ENCODE measurements at regions not wholly inside any gene's neighbourhood (a gene's known extent, or its start where the extent isn't known, plus 50 kb on each side); places are given as distances from the start of the nearest gene placed in this dataset.
A peak's percentile ranks its signal among the peaks of the same experiment; 100 is the strongest.
"Not testable (repeated sequence)": the region's sequence is repeated elsewhere in the genome, so short reads cannot be mapped to it uniquely, and the experiment has no call there.

GRCh38 chr6:141877275-141877983 lies 255.3 kb upstream of the GJE1 start:
- no peaks in the 10 kb centered on the region for H3K36me3 ChIP-seq (ENCODE audit: low read depth)
- H3F3A ChIP-seq (ENCODE audit: insufficient read depth): no peaks in the 10 kb centered on the region
- in situ Hi-C loops (cut with MboI): no loop called here
- DNase-seq: no peak
- H3K4me1 ChIP-seq (ENCODE audit: insufficient read depth): no peaks in the 10 kb centered on the region; the same call in 1 of the 2 replicates
- no peak for TF ChIP-seq EZH2phosphoT487 (IDR thresholded peaks at IDR 0.05; ENCODE audit: insufficient read depth, low read depth)
- no peak overlapping the region for H3K27ac ChIP-seq
- 68 to 78% methylated on average over 2 of the region's 2 CpGs for WGBS, 2 experiments (ENCODE audit: low coverage in 1 of 2, low lambda C conversion rate in 2 of 2, missing lambda C conversion rate in 2 of 2)
- H4K20me1 ChIP-seq (ENCODE audit: insufficient read depth): no peaks in the 10 kb centered on the region
- H3K9me2 ChIP-seq (ENCODE audit: insufficient read depth): no peaks in the 10 kb centered on the region
- no peak overlapping the region for H3K4me3 ChIP-seq
- H3K79me2 ChIP-seq (ENCODE audit: insufficient read depth): no peaks in the 10 kb centered on the region
- no peaks in the 10 kb centered on the region for H3K9me3 ChIP-seq (ENCODE audit: low read depth)
- H2AFZ ChIP-seq: no peak overlapping the region
- H3K27me3 ChIP-seq (replicated peaks; ENCODE audit: insufficient read depth): no peaks in the 10 kb centered on the region
- H3K9ac ChIP-seq: no peak overlapping the region
- H3K4me2 ChIP-seq (ENCODE audit: unreplicated experiment): no peak overlapping the region

GRCh38 chr6:141874930-141875602 lies 257.7 kb upstream of the GJE1 start:
- Histone ChIP-seq H3K9me2 (ENCODE audit: insufficient read depth) (no peaks in the 10 kb centered on the region), H3K79me2 (ENCODE audit: insufficient read depth) (no peaks in the 10 kb centered on the region), H3K36me3 (ENCODE audit: low read depth) (no peaks in the 10 kb centered on the region), H3K27me3 (replicated peaks; ENCODE audit: insufficient read depth) (no peaks in the 10 kb centered on the region), H2AFZ (peak overlapping the region; percentile 55; the same call in 1 of the 2 replicates), H4K20me1 (ENCODE audit: insufficient read depth) (no peaks in the 10 kb centered on the region), H3K9ac (no peak overlapping the region), H3K4me1 (ENCODE audit: insufficient read depth) (no peaks in the 10 kb centered on the region; the same call in 1 of the 2 replicates), H3K4me3 (peak overlapping the region; percentile 27; the same call in 1 of the 2 replicates), H3K9me3 (ENCODE audit: low read depth) (no peaks in the 10 kb centered on the region), H3K27ac (peak overlapping the region; percentile 41; the same call in 1 of the 2 replicates), H3F3A (ENCODE audit: insufficient read depth) (no peaks in the 10 kb centered on the region), H3K4me2 (ENCODE audit: unreplicated experiment) (peak overlapping the region; percentile 52)
- WGBS, 2 experiments (ENCODE audit: low coverage in 1 of 2, low lambda C conversion rate in 2 of 2, missing lambda C conversion rate in 2 of 2): 29 to 31% methylated on average over 6 of the region's 6 CpGs
- TF ChIP-seq EZH2 (IDR thresholded peaks at IDR 0.05; ENCODE audit: insufficient read depth, poor library complexity, severe bottlenecking): no peak
- no peak for TF ChIP-seq EZH2phosphoT487 (IDR thresholded peaks at IDR 0.05; ENCODE audit: insufficient read depth, low read depth)
- DNase-seq: peak; percentile 53
- in situ Hi-C loops (cut with MboI): no loop called here

- 49 to 58% methylated on average over 2 of the region's 2 CpGs for WGBS, 2 experiments (ENCODE audit: low coverage in 1 of 2, low lambda C conversion rate in 2 of 2, missing lambda C conversion rate in 2 of 2)
- H4K20me1 ChIP-seq (ENCODE audit: insufficient read depth); in situ Hi-C loops (cut with MboI): not testable (repeated sequence)
Measured at GRCh38 chr6:141869509-141869908, 263.2 kb upstream of the GJE1 start.

GRCh38 chr6:141867767-141868166 lies 265.0 kb upstream of the GJE1 start:
- H3K79me2 ChIP-seq (ENCODE audit: insufficient read depth): no peaks in the 10 kb centered on the region
- no peak overlapping the region for H3K9ac ChIP-seq
- no peaks in the 10 kb centered on the region for H3K4me1 ChIP-seq (ENCODE audit: insufficient read depth)
- H2AFZ ChIP-seq: no peak overlapping the region
- H3K27ac ChIP-seq: no peak overlapping the region
- no peak for DNase-seq
- H3K27me3 ChIP-seq (replicated peaks; ENCODE audit: insufficient read depth): no peaks in the 10 kb centered on the region
- H3K4me3 ChIP-seq: no peak overlapping the region
- WGBS, 2 experiments (ENCODE audit: low coverage in 1 of 2, low lambda C conversion rate in 2 of 2, missing lambda C conversion rate in 2 of 2): 72 to 78% methylated on average over 6 of the region's 6 CpGs
- TF ChIP-seq EZH2 (IDR thresholded peaks at IDR 0.05; ENCODE audit: insufficient read depth, poor library complexity, severe bottlenecking): no peak
- TF ChIP-seq EZH2phosphoT487 (IDR thresholded peaks at IDR 0.05; ENCODE audit: insufficient read depth, low read depth): no peak
- H4K20me1 ChIP-seq (ENCODE audit: insufficient read depth): no peaks in the 10 kb centered on the region
- in situ Hi-C loops (cut with MboI): no loop called here
- no peaks in the 10 kb centered on the region for H3F3A ChIP-seq (ENCODE audit: insufficient read depth)
- no peak overlapping the region for H3K4me2 ChIP-seq (ENCODE audit: unreplicated experiment)
- H3K36me3 ChIP-seq (ENCODE audit: low read depth): no peaks in the 10 kb centered on the region
- no peaks in the 10 kb centered on the region for H3K9me3 ChIP-seq (ENCODE audit: low read depth)
- no peaks in the 10 kb centered on the region for H3K9me2 ChIP-seq (ENCODE audit: insufficient read depth)

More at GRCh38 chr6:141869509-141869908, 263.2 kb upstream of the GJE1 start:
- not testable (repeated sequence) for H3K4me3 ChIP-seq; H3K36me3 ChIP-seq (ENCODE audit: low read depth); H3K9ac ChIP-seq; H3K9me3 ChIP-seq (ENCODE audit: low read depth); H3K27ac ChIP-seq; DNase-seq; H3K79me2 ChIP-seq (ENCODE audit: insufficient read depth); H3F3A ChIP-seq (ENCODE audit: insufficient read depth); H3K9me2 ChIP-seq (ENCODE audit: insufficient read depth); H2AFZ ChIP-seq; H3K4me1 ChIP-seq (ENCODE audit: insufficient read depth); H3K4me2 ChIP-seq (ENCODE audit: unreplicated experiment); H3K27me3 ChIP-seq (replicated peaks; ENCODE audit: insufficient read depth)

Measured in GM23248 (cell line).